Testis (tissue), 2 donors: ENCODE measurements at regions not wholly inside any gene's neighbourhood (a gene's known extent, or its start where the extent isn't known, plus 50 kb on each side); places are given as distances from the start of the nearest gene placed in this dataset.

Experiments
- CTCF ChIP-seq, 3 experiments: fragments of 450-650 bp in 2 of 3; fragments of 200-600 bp in 1 of 3; sonication (generic) in 1 of 3; IDR thresholded peaks; one replicate each; pipeline ENCODE4 v1.5.1; 2016 to 2019; ENCODE audit warnings: antibody characterized with exemption in 3 of 3, mild to moderate bottlenecking in 2 of 3, moderate library complexity in 1 of 3
- POLR2A ChIP-seq: fragments of 450-650 bp; IDR thresholded peaks from one replicate; pipeline ENCODE4 v1.6.1; 2017; ENCODE audit warnings: antibody characterized with exemption, mild to moderate bottlenecking, moderate library complexity

GRCh38 chr2:118479020-118479419, 368.4 kb downstream of the EN1 start:
- no peak for TF ChIP-seq CTCF (IDR thresholded peaks at IDR 0.05)
- no peak for TF ChIP-seq POLR2A
